HG03095 (cell line): ENCODE measurements at regions not wholly inside any gene's neighbourhood (a gene's known extent, or its start where the extent isn't known, plus 50 kb on each side); places are given as distances from the start of the nearest gene placed in this dataset.

ENCODE experiments used
- ATAC-seq: cut with Tn5 transposase; IDR thresholded peaks from one replicate; pipeline ENCODE4 v1.9.1; 2021; ENCODE audit warnings: moderate library complexity; ENCODE audit not compliant: unreplicated experiment

DNA sequence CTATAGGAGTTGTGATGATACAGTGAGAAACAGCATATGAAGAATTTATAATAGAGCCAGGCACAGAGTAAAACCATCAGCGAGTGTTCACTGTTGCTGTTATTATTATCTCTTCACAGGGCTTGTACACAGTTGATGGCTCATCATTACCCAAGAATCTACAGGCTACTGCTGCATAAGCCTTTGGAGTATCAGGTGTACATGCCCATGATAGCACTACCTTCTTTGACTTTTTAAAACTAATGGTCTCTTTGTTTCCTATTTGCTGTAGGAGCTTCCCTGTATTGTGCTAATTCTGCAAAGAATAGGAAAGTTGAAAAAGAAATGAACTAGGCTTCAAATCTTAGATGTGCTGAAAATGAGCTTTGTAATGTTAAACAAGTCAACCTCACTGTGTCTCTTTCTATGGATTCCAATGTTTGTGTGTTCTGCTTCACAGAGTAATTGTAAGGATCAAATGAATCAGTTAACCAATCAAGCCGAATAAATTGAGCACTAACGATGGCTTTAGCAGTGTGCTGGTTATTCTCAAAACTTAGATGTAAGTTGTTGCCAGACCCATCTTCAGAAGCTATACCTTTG, 138.8 kb downstream of the TUSC7 start:
- ATAC-seq = no peak

- no peak for ATAC-seq
Observed at GRCh38 chr3:116849261-116849688, 139.7 kb downstream of the TUSC7 start.

DNA sequence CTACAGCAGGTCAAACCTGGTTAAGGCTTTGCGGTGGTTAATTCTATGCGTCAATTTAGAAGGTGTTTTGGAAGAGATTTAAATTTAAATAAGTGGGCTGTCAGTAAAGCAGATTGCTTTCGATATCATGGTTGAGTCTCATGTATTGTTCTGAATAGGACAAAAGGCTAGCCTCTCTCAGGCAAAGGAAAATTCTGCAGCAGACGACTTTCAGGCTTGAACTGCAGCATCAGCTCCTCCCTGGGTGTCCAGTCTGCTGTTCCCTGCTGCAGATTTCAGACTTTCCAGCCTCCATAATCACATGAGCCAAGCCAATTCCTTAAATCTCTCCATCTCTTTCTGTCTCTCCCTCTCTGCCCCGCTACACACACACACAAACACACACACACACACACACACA, 143.2 kb downstream of the TUSC7 start:
- no peak for ATAC-seq

GRCh38 chr3:116863270-116863770, 153.7 kb downstream of the TUSC7 start:
- no peak for ATAC-seq

DNA sequence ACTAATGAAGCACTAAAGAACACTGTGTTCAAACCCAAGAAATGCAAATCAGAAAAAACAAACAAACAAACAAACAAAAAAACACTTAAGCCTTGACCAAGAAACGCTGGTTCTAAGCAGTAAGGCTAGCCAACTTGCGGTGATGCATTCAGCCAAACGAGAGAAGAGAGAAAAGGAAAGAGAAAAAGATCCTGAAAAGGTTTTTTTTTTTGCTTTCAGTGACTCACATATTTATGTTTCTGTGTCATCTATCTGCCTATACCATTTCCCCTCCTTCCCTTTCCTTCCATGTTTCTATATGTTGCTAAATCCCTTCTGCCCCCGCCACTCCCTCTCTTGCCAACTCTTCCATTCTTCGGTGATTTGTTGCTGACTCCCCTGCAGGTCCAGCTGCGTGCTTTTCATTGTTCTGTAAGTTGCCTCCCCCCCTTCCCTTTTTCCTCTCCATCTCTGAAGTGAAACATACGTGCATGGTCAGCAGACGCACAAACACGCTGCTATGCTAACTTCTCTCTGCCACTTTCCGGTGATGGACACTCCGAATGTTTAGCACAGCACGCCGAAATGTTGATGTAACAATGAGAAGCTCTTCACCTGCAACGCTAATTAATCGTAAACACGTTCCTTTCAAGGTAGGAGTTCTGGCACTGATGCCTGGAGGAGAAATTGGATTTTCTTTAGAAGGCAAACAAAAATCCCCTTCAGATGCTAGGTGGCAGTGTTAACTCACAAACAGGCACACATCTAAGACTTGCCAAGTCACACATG, 154.4 kb downstream of the TUSC7 start:
- ATAC-seq = no peak

GRCh38 chr3:116864590-116864927, 155.0 kb downstream of the TUSC7 start:
- ATAC-seq = no peak

- no peak for ATAC-seq
Observed at GRCh38 chr3:116870379-116870778, 160.8 kb downstream of the TUSC7 start.

GRCh38 chr3:116871905-116872304, 162.3 kb downstream of the TUSC7 start:
- ATAC-seq = no peak

- ATAC-seq = no peak
Observed at GRCh38 chr3:116872688-116873087, 163.1 kb downstream of the TUSC7 start.

GRCh38 chr3:116873142-116873541, 163.6 kb downstream of the TUSC7 start:
- ATAC-seq = no peak

GRCh38 chr3:116877968-116878367, 168.4 kb downstream of the TUSC7 start:
- no peak for ATAC-seq

DNA sequence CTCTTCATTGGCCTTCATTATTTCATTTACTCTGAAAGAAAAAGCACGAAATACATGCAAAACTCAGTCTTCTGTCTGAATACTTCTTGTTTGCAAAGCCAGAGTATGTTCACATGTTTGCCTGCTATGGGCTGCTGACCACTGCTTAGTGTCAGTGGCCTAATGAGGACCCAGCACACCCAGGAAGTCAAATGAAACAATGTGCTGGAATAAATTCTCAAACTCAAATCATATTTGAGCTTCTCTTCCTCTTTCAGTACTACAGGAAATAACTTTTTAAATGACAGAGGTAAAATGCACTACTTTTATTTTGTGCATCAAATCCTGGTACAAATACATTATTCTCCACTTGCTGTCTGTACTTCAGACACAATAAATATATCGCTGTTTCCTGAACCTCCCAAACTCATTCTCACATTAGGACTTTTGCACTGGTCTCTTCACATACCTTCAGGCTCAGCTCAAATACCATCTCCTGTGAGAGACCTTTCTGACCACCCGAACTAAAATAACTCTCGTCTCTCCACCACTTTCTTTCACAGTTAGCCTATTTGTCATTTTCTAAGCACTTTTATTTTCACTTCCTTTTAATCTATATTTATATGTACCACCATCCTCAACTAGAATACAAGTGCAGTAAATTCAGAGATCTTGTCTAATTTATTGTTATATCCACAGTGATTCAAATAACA, 176.8 kb downstream of the TUSC7 start:
- peak; percentile 87 for ATAC-seq

GRCh38 chr3:116896116-116896515, 186.5 kb downstream of the TUSC7 start:
- ATAC-seq = no peak

DNA sequence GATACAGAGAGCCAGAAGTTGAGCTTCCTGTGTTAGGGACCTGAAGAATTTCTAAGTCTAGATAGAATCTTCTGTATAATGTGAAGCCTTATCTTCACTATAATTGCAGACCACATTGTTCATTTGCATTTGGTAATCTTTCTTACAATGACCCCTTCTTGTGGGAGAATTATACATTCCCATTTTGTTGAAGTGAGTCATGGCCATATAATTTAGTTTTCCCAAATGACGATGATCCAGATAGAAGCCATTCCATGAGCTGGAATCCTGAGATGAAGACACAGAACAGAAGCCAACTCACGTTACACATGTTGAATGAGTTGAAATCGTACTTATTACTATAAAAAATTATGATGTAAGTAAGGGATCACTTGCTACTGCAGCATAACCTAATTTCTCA, 187.8 kb downstream of the TUSC7 start:
- ATAC-seq = no peak

DNA sequence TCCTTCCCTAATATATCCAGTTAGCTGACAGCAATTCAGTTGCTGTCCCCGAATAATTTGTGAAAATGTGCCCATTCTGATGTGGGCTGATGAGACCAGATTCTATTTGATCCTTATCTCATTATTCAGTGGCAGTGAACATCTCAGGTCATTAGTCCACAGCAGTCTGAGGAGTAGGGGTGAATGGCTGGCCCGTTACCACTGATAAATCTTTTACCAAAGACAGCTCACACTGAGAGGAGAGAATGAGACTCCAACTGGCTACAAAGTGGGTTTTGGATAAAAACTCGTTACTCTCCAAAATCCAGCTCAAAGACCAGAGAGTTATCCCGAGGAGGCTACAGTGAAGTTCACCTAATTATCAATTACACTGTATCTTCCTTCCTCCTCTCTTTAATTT, 189.7 kb downstream of the TUSC7 start:
- ATAC-seq = no peak

DNA sequence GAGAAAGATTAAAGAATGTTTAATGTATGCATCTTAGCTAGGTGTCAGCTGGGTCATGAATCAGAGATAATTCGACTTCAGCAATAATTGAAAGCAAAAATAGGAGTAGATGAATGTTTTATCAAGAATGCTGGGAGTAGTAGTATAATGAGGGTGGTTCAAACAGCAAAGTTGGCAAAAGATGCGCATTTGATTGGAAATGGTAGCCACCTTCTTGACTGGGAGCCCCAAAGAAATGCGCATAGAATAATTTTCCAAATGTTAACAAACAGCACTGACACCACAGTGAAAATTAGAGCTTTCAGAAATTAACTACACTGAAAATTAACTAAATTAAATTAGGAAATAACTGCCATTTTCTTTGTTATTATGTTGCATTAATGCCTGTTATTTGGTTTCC, 195.8 kb downstream of the TUSC7 start:
- no peak for ATAC-seq

GRCh38 chr3:116905794-116906193, 196.2 kb downstream of the TUSC7 start:
- ATAC-seq = no peak

- ATAC-seq = no peak
Observed at GRCh38 chr3:116912116-116912515, 202.5 kb downstream of the TUSC7 start.

- no peak for ATAC-seq
Observed at GRCh38 chr3:116914004-116914403, 204.4 kb downstream of the TUSC7 start.

DNA sequence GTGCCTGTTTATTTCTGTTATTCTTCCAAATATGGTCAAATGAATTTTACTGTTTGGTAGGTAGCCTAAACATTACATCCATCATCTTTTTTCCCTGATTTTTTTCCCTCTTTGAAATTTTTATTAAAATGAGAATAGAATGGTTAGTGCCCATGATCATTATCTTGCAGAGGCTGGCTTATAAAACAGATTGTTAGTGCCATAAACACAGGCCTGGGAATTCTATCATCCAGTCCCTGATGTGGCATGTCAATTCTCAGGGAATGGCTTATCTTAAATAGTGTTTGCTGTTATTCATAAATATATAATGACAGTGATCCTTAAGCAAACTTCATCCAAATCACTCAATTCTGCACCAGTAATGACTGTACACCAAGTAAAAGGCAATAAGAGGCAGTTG, 207.3 kb downstream of the TUSC7 start:
- ATAC-seq = no peak

- ATAC-seq = no peak
Observed at GRCh38 chr3:116920826-116921610, 211.4 kb downstream of the TUSC7 start.
